H4 (cell line): ENCODE measurements at regions not wholly inside any gene's neighbourhood (a gene's known extent, or its start where the extent isn't known, plus 50 kb on each side); places are given as distances from the start of the nearest gene placed in this dataset.
"Not testable (repeated sequence)": the region's sequence is repeated elsewhere in the genome, so short reads cannot be mapped to it uniquely, and the experiment has no call there.

ENCODE experiments used
- DNase-seq: peaks from one replicate; pipeline ENCODE4 v3.0.0-alpha.2; 2015; ENCODE audit warnings: low spot score

GRCh38 chr13:26483546-26483945 is 73.9 kb upstream of the WASF3 start:
- no peak for DNase-seq

- DNase-seq: no peak
Measured at GRCh38 chr13:26484196-26484595, 73.3 kb upstream of the WASF3 start.

DNA sequence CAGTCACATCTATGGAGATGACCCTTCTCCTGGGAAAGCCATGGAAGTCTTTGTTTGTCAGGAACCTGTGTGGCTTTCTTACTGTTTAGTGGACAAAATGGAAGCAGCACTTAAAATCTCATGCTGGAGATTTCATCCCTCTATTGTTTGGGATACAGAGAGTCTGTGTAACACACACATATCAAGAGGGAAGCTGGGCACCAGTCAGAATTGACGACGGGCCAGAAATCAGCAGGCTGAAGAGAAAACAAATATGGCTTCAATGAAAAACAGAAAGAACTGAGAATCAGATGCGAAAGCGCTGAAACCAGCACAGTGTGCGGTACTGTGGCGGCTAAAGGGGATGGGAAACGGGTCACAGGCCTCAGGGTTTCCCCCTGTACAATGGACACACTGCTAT is 72.2 kb upstream of the WASF3 start:
- DNase-seq: no peak

GRCh38 chr13:26485786-26486185 is 71.7 kb upstream of the WASF3 start:
- DNase-seq: no peak

DNA sequence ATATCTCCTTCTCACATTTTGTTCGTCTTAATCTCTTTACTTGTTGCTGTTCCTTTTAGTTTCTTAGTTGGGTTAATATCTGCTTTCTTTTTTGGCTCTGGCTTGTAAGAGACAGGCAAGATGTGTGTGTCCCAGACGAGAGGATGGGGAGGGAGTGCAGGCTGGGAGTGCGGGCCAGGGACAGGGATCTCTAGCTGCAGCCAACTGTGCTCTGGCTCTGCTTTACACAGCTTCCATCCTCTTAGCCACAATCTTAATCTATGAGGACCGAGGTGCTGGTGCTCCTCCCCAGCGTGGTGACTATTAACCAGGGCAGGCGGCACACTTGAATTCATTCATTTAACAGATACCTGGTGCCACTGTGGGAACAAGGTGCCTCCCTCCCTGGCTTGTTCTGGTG is 70.9 kb upstream of the WASF3 start:
- no peak for DNase-seq

GRCh38 chr13:26487781-26488180 is 69.7 kb upstream of the WASF3 start:
- DNase-seq: no peak

DNA sequence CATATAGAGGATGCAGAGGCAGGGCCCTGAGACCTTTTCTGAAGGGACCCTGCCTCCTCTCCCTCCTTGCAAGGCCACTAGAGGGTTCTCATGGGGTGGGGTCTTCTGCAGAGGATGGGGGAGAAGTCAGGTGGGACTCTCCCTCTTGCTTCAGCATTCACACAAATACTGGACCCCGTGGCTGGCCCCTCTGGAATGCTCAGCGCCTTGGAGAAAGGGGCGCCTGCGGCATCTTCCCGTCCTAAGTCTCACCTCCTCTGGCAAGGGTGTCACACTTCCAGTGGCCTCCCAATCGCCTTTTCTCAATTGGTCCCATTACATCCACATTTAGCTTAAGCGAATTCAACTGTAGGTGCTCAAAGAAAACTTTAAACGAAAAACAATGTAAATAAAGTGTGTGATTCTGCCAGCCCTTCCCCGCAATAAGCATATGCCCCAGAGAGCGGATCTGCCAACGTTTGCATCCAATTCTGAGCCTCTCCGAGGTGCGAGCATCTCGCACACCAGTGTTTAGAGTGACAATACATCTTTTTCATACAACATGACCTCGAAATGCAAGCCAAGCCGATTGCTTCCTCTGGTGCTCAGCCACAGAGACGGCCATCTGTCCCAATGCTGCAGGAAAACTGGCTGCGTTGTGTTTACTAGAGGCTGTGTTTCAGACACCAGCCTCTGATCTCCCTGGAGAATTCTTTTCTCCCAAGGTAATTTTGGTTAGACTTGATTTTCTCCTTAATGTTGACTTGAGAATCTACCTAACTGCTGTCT is 69.1 kb upstream of the WASF3 start:
- DNase-seq: no peak

GRCh38 chr13:26492301-26492700 is 65.2 kb upstream of the WASF3 start:
- DNase-seq: not testable (repeated sequence)

GRCh38 chr13:26494571-26495195 is 62.8 kb upstream of the WASF3 start:
- no peak for DNase-seq

- no peak for DNase-seq
Measured at GRCh38 chr13:26495750-26496149, 61.7 kb upstream of the WASF3 start.

DNA sequence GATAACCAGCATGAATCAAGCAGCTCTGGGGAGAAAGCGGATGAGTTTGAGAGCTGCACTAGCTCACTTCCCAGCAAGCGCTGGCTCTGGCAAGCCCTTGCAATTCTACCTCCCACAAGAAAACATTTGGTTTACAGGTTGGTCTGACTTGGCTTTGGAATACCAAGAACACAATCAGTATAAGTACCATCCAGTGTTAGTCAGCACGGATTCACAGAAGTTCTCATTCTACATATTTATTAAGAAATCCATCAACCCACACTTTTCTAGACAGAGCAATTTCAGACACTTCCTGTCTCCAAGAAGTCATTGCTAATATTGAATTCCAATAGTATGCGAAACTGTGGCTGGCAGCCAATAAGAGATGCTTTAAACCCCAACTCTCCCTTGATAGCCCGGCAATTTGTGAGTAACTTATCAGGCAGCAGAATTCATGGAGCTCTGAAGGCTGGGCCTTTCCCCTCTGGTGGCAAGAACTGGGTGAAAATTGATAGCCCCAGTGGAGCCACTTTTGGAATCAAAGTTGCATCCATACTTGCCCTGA is 59.4 kb upstream of the WASF3 start:
- DNase-seq: no peak

- no peak for DNase-seq
Measured at GRCh38 chr13:26498656-26499601, 58.6 kb upstream of the WASF3 start.

GRCh38 chr13:26500618-26501320 is 56.7 kb upstream of the WASF3 start:
- DNase-seq: no peak

DNA sequence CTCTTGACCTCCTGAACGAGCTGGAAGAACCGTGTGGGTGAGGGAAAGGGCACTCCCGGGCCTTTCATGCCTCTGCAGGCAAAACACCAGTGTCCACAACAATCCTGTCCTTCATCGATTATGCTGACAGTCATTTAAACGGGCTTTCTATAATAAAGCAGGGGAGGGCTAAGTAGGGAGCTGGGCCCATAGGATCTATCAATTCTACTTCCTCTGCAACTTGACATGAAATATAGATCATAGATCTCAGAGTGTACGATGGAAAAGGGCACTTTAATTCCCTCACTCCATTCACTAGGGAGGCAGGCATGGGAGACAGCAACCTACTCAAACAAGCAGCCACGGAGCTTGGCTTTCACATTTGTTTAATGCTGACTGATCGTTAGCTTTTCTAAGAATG is 55.8 kb upstream of the WASF3 start:
- DNase-seq: no peak

- no peak for DNase-seq
Measured at GRCh38 chr13:26502826-26503225, 54.7 kb upstream of the WASF3 start.

GRCh38 chr13:26503826-26504594 is 53.5 kb upstream of the WASF3 start:
- DNase-seq: no peak
